ENCODE measurements at regions not wholly inside any gene's neighbourhood (a gene's known extent, or its start where the extent isn't known, plus 50 kb on each side); places are given as distances from the start of the nearest gene placed in this dataset.

DNA sequence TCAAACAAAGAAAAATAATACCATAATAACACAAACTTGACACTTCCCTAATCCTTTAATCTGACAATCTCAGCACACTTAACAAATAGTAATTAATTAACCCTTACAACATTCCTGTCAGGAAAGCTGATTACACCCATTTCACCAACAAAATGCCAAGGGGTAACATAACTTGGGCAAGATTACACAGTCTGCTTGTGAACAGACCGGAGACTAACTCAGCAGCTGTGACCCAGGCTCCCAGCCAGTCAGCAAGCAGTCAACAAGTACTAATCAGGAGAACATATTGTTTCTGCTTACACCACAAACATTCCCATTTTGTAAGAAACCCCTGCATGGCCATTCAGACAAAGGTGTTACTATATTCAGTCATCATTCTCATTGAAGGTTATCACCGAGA lies 592.5 kb upstream of the FLRT2 start:
- TF ChIP-seq, protein P1, sequence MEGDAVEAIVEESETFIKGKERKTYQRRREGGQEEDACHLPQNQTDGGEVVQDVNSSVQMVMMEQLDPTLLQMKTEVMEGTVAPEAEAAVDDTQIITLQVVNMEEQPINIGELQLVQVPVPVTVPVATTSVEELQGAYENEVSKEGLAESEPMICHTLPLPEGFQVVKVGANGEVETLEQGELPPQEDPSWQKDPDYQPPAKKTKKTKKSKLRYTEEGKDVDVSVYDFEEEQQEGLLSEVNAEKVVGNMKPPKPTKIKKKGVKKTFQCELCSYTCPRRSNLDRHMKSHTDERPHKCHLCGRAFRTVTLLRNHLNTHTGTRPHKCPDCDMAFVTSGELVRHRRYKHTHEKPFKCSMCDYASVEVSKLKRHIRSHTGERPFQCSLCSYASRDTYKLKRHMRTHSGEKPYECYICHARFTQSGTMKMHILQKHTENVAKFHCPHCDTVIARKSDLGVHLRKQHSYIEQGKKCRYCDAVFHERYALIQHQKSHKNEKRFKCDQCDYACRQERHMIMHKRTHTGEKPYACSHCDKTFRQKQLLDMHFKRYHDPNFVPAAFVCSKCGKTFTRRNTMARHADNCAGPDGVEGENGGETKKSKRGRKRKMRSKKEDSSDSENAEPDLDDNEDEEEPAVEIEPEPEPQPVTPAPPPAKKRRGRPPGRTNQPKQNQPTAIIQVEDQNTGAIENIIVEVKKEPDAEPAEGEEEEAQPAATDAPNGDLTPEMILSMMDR (IDR thresholded peaks at IDR 0.05) = no peak
- TF ChIP-seq POLR2AphosphoS5 (IDR thresholded peaks at IDR 0.05) (no peak), EP300 (IDR thresholded peaks at IDR 0.05) (no peak)

All from upper lobe of left lung (tissue), 4 donors.